HG03066 (cell line): ENCODE measurements at regions not wholly inside any gene's neighbourhood (a gene's known extent, or its start where the extent isn't known, plus 50 kb on each side); places are given as distances from the start of the nearest gene placed in this dataset.
"Not testable (repeated sequence)": the region's sequence is repeated elsewhere in the genome, so short reads cannot be mapped to it uniquely, and the experiment has no call there.

Experiments used
- ATAC-seq: cut with Tn5 transposase; IDR thresholded peaks from one replicate; pipeline ENCODE4 v1.9.1; 2021; ENCODE audit warnings: low read depth; ENCODE audit not compliant: unreplicated experiment

- no peak for ATAC-seq
These were observed 91.6 kb downstream of the FZD1 start for GRCh38 chr7:91355695-91356435.

- no peak for ATAC-seq
These were observed 92.7 kb downstream of the FZD1 start for GRCh38 chr7:91356915-91357314.

- ATAC-seq: no peak
These were observed 93.1 kb downstream of the FZD1 start for GRCh38 chr7:91357379-91357778.

GRCh38 chr7:91357901-91358300 is 93.7 kb downstream of the FZD1 start:
- ATAC-seq: no peak

- ATAC-seq: no peak
These were observed 94.1 kb downstream of the FZD1 start for GRCh38 chr7:91358303-91358702.

GRCh38 chr7:91365097-91365496 is 100.9 kb downstream of the FZD1 start:
- ATAC-seq: not testable (repeated sequence)

- no peak for ATAC-seq
These were observed 101.9 kb downstream of the FZD1 start for GRCh38 chr7:91366091-91366490.

GRCh38 chr7:91367812-91368578 is 103.8 kb downstream of the FZD1 start:
- ATAC-seq: no peak

GRCh38 chr7:91372323-91372722 is 108.1 kb downstream of the FZD1 start:
- no peak for ATAC-seq

- ATAC-seq: no peak
These were observed 109.0 kb downstream of the FZD1 start for GRCh38 chr7:91373111-91373800.

GRCh38 chr7:91374321-91374989 is 110.2 kb downstream of the FZD1 start:
- no peak for ATAC-seq

- no peak for ATAC-seq
These were observed 111.1 kb downstream of the FZD1 start for GRCh38 chr7:91375378-91375777.

- no peak for ATAC-seq
These were observed 113.9 kb downstream of the FZD1 start for GRCh38 chr7:91378131-91378530.

- no peak for ATAC-seq
These were observed 115.0 kb downstream of the FZD1 start for GRCh38 chr7:91379236-91379635.

- ATAC-seq: no peak
These were observed 115.8 kb downstream of the FZD1 start for GRCh38 chr7:91379991-91380390.

- ATAC-seq: no peak
These were observed 119.0 kb downstream of the FZD1 start for GRCh38 chr7:91383053-91383904.

GRCh38 chr7:91383905-91384274 is 119.7 kb downstream of the FZD1 start:
- no peak for ATAC-seq

- ATAC-seq: not testable (repeated sequence)
These were observed 130.5 kb downstream of the FZD1 start for GRCh38 chr7:91394757-91395156.

GRCh38 chr7:91395313-91395712 is 131.1 kb downstream of the FZD1 start:
- not testable (repeated sequence) for ATAC-seq

GRCh38 chr7:91397096-91397495 is 132.9 kb downstream of the FZD1 start:
- ATAC-seq: no peak
